GM19035 (cell line): ENCODE measurements at regions not wholly inside any gene's neighbourhood (a gene's known extent, or its start where the extent isn't known, plus 50 kb on each side); places are given as distances from the start of the nearest gene placed in this dataset.
"Not testable (repeated sequence)": the region's sequence is repeated elsewhere in the genome, so short reads cannot be mapped to it uniquely, and the experiment has no call there.

ENCODE experiments used
- ATAC-seq: cut with Tn5 transposase; IDR thresholded peaks from one replicate; pipeline ENCODE4 v1.9.1; 2021; ENCODE audit not compliant: unreplicated experiment

- not testable (repeated sequence) for ATAC-seq
Measured at GRCh38 chr1:146292940-146293936, 64.4 kb upstream of the NOTCH2NLA start.

DNA sequence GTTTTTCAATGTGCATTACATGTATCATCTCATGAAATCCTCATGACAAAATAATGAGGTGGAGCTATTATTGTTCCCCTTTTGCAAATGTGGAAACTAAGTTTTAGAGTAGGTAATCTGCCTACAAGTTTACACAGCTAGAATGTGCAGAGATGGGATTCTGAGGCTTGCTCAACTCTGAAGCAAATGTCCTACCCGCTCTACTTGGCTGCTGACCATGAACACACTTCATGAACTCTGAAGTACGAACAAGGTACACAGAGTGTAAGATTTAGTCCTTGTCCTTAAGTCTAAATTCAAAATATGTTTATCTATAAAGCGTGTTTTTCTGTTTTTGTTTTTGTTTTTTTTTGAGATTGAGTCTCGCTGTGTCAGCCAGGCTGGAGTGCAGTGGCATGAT, 63.6 kb upstream of the NOTCH2NLA start:
- ATAC-seq = not testable (repeated sequence)

DNA sequence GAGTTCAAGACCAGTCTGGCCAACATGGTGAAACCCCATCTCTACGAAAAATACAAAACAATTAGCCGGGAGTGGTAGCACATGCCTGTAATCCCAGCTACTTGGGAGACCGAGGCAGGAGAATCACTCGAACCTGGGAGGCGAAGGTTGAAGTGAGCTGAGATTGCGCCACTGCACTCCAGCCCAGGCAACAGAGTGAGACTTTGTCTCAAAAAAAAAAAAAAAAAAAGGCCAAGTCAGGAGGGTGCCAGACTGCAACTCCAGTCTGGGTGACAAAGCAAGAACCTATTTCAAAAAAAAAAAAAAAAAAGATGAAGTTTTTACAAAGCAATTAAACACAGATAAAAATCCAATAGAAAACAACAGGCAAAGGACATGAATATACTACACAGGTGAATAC, 59.1 kb upstream of the NOTCH2NLA start:
- ATAC-seq = not testable (repeated sequence)

DNA sequence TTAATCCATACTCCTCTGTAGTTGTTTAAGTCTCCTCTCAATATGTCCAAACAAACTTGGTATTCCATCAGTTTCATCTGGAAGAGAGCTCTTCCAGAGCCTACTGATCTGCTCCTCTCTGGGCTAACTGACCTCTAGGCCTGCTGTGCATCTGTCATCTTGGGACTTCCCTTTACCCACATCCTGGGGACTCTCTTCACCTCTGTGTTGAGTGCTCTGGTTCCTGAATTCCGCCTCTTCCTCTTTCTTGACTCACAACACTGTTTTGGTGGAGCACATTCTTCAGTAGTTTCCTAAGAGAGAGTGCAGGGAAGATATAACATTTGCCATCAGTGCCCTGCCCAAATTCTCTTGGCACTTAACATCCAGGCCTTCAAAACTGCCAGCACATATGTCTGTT, 55.9 kb upstream of the NOTCH2NLA start:
- not testable (repeated sequence) for ATAC-seq

- peak; percentile 35 for ATAC-seq
Measured at GRCh38 chr1:146283527-146283880, 54.7 kb upstream of the NOTCH2NLA start.

GRCh38 chr1:146282807-146283526, 54.1 kb upstream of the NOTCH2NLA start:
- peak; percentile 64 for ATAC-seq

DNA sequence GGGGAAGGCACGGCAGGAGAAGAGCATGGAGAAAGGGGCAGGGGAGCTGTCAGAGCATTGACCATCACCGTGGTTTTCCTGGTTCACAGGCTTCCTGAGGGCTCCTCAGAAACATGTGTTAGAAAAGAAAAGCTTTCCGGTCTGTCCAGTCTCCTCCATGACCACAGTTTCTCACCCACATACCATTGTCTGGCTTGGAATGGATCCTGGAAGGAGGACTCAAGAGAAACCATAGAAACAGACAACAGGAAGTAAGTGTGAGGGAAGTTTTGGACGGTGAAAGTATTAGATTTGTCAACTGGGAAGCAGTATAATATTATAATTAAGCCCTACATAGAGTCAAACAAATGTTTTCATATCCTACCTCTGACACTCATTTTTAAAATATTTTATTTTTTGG, 52.7 kb upstream of the NOTCH2NLA start:
- ATAC-seq = not testable (repeated sequence)

GRCh38 chr1:146278758-146279157, 49.9 kb upstream of the NOTCH2NLA start:
- ATAC-seq = not testable (repeated sequence)
